Ectodermal cell (in vitro differentiated cells): ENCODE measurements at regions not wholly inside any gene's neighbourhood (a gene's known extent, or its start where the extent isn't known, plus 50 kb on each side); places are given as distances from the start of the nearest gene placed in this dataset.
A peak's percentile ranks its signal among the peaks of the same experiment; 100 is the strongest.

Source experiments
- H3K27ac ChIP-seq: 2 replicates; pipeline ENCODE4 v1.7.0; 2013; ENCODE audit warnings: mild to moderate bottlenecking, low read depth, low read length; ENCODE audit not compliant: insufficient read depth, poor library complexity, severe bottlenecking
- H3K27me3 ChIP-seq: 2 replicates; pipeline ENCODE4 v1.7.0; 2013; ENCODE audit warnings: mild to moderate bottlenecking, low read length; ENCODE audit not compliant: insufficient read depth, control insufficient read depth, poor library complexity, severe bottlenecking
- H3K36me3 ChIP-seq: one replicate; pipeline ENCODE4 v1.7.0; 2013; ENCODE audit warnings: low read length; ENCODE audit not compliant: control insufficient read depth, insufficient read depth
- H3K4me1 ChIP-seq: one replicate; pipeline ENCODE4 v1.7.0; 2013; ENCODE audit warnings: low read length; ENCODE audit not compliant: control insufficient read depth, insufficient read depth
- H3K4me3 ChIP-seq: 2 replicates; pipeline ENCODE4 v1.7.0; 2013; ENCODE audit warnings: low read depth, low read length, control low read depth; ENCODE audit not compliant: insufficient read depth
- H3K9me3 ChIP-seq: 2 replicates; pipeline ENCODE4 v1.7.0; 2013; ENCODE audit warnings: mild to moderate bottlenecking, low read length, moderate library complexity; ENCODE audit not compliant: control insufficient read depth
- WGBS, 2 experiments: methylation state at CpG; one replicate each; pipeline ENCODE4 v1.1.7; 2013; ENCODE audit warnings: missing lambda C conversion rate in 2 of 2; 5-methylcytosine and 5-hydroxymethylcytosine counted together

- H3K4me3 ChIP-seq = no peak overlapping the region
- H3K36me3 ChIP-seq = no peaks in the 10 kb centered on the region
- H3K4me1 ChIP-seq = peaks cover 18% of the 10 kb centered on the region
- H3K27ac ChIP-seq = no peak overlapping the region
- H3K9me3 ChIP-seq = no peaks in the 10 kb centered on the region
- no CpG with 5 or more reads among the region's 2 CpGs for WGBS, 2 experiments
- no peaks in the 10 kb centered on the region for H3K27me3 ChIP-seq
Observed at GRCh38 chr15:62491642-62492041, 326.6 kb upstream of the C2CD4B start.

- H3K9me3 ChIP-seq = no peaks in the 10 kb centered on the region
- no peak overlapping the region for H3K27ac ChIP-seq
- H3K36me3 ChIP-seq = no peaks in the 10 kb centered on the region
- H3K4me1 ChIP-seq = peaks cover 21% of the 10 kb centered on the region
- no peaks in the 10 kb centered on the region for H3K27me3 ChIP-seq
- 88 to 91% methylated on average over 6 of the region's 6 CpGs for WGBS, 2 experiments
- no peak overlapping the region for H3K4me3 ChIP-seq
Observed at GRCh38 chr15:62492900-62493299, 327.8 kb upstream of the C2CD4B start.

GRCh38 chr15:62494197-62494596, 329.1 kb upstream of the C2CD4B start:
- Histone ChIP-seq H3K27me3 (no peaks in the 10 kb centered on the region), H3K9me3 (no peaks in the 10 kb centered on the region), H3K4me1 (peaks cover 21% of the 10 kb centered on the region), H3K27ac (peak overlapping the region; percentile 45), H3K4me3 (no peak overlapping the region), H3K36me3 (no peaks in the 10 kb centered on the region)
- WGBS, 2 experiments = 59 to 73% methylated on average over 4 of the region's 4 CpGs

GRCh38 chr15:62495670-62496614, 330.9 kb upstream of the C2CD4B start:
- no peaks in the 10 kb centered on the region for H3K9me3 ChIP-seq
- no peaks in the 10 kb centered on the region for H3K27me3 ChIP-seq
- WGBS, 2 experiments = 86 to 90% methylated on average over 8 to 9 of the region's 9 CpGs
- H3K36me3 ChIP-seq = no peaks in the 10 kb centered on the region
- H3K4me3 ChIP-seq = no peak overlapping the region
- no peak overlapping the region for H3K27ac ChIP-seq
- peaks cover 21% of the 10 kb centered on the region for H3K4me1 ChIP-seq

GRCh38 chr15:62497356-62497755, 332.3 kb upstream of the C2CD4B start:
- Histone ChIP-seq H3K27ac (no peak overlapping the region), H3K4me3 (no peak overlapping the region), H3K4me1 (peaks cover 21% of the 10 kb centered on the region), H3K9me3 (no peaks in the 10 kb centered on the region), H3K27me3 (no peaks in the 10 kb centered on the region), H3K36me3 (no peaks in the 10 kb centered on the region)
- 86 to 96% methylated on average over 2 of the region's 2 CpGs for whole genome bisulfite sequencing, 2 experiments

GRCh38 chr15:62498278-62498677, 333.2 kb upstream of the C2CD4B start:
- Histone ChIP-seq H3K36me3 (no peaks in the 10 kb centered on the region), H3K27ac (no peak overlapping the region), H3K9me3 (no peaks in the 10 kb centered on the region), H3K4me3 (no peak overlapping the region), H3K27me3 (no peaks in the 10 kb centered on the region), H3K4me1 (peaks cover 21% of the 10 kb centered on the region)
- WGBS, 2 experiments = 90 to 97% methylated on average over 4 of the region's 4 CpGs

- WGBS, 2 experiments = 100% methylated on average over 1 of the region's 1 CpG
- H3K9me3 ChIP-seq = no peaks in the 10 kb centered on the region
- H3K27ac ChIP-seq = no peak overlapping the region
- H3K36me3 ChIP-seq = no peaks in the 10 kb centered on the region
- H3K4me3 ChIP-seq = no peak overlapping the region
- peaks cover 21% of the 10 kb centered on the region for H3K4me1 ChIP-seq
- no peaks in the 10 kb centered on the region for H3K27me3 ChIP-seq
Observed at GRCh38 chr15:62498712-62499111, 333.6 kb upstream of the C2CD4B start.

- Histone ChIP-seq H3K27me3 (no peaks in the 10 kb centered on the region), H3K9me3 (no peaks in the 10 kb centered on the region), H3K4me3 (no peak overlapping the region), H3K4me1 (peaks cover 13% of the 10 kb centered on the region), H3K36me3 (no peaks in the 10 kb centered on the region), H3K27ac (no peak overlapping the region)
- WGBS, 2 experiments = 87 to 96% methylated on average over 1 of the region's 1 CpG
Observed at GRCh38 chr15:62500325-62500724, 335.2 kb upstream of the C2CD4B start.

- Histone ChIP-seq H3K27ac (no peak overlapping the region), H3K4me1 (peaks cover 13% of the 10 kb centered on the region), H3K9me3 (no peaks in the 10 kb centered on the region), H3K36me3 (no peaks in the 10 kb centered on the region), H3K27me3 (no peaks in the 10 kb centered on the region), H3K4me3 (no peak overlapping the region)
- 89 to 93% methylated on average over 5 of the region's 5 CpGs for WGBS, 2 experiments
Observed at GRCh38 chr15:62502451-62502850, 337.4 kb upstream of the C2CD4B start.

- no peak overlapping the region for H3K4me3 ChIP-seq
- H3K36me3 ChIP-seq = no peaks in the 10 kb centered on the region
- no peaks in the 10 kb centered on the region for H3K9me3 ChIP-seq
- peaks cover 13% of the 10 kb centered on the region for H3K4me1 ChIP-seq
- no peaks in the 10 kb centered on the region for H3K27me3 ChIP-seq
- no peak overlapping the region for H3K27ac ChIP-seq
- WGBS, 2 experiments = 84 to 88% methylated on average over 1 of the region's 1 CpG
Observed at GRCh38 chr15:62503451-62503850, 338.4 kb upstream of the C2CD4B start.
